IPS-20b (cell line): ENCODE measurements at regions not wholly inside any gene's neighbourhood (a gene's known extent, or its start where the extent isn't known, plus 50 kb on each side); places are given as distances from the start of the nearest gene placed in this dataset.

Experiments
- H3K27ac ChIP-seq: one replicate; pipeline ENCODE4 v1.5.1; 2013; ENCODE audit warnings: low read length
- H3K27me3 ChIP-seq: 2 replicates; pipeline ENCODE4 v1.6.1; 2013; ENCODE audit warnings: mild to moderate bottlenecking, low read length, inconsistent platforms; ENCODE audit not compliant: insufficient read depth
- H3K36me3 ChIP-seq: 2 replicates; pipeline ENCODE4 v1.6.1; 2013; ENCODE audit warnings: low read depth, mild to moderate bottlenecking, inconsistent platforms, low read length, moderate library complexity; ENCODE audit not compliant: insufficient read depth
- H3K4me1 ChIP-seq: 2 replicates; pipeline ENCODE4 v1.6.1; 2013; ENCODE audit warnings: mild to moderate bottlenecking, control low read depth, inconsistent platforms, low read length, moderate library complexity; ENCODE audit not compliant: insufficient read depth
- H3K4me3 ChIP-seq: 2 replicates; pipeline ENCODE4 v1.5.1; 2013; ENCODE audit warnings: mild to moderate bottlenecking, low read length, inconsistent platforms
- H3K9ac ChIP-seq: 2 replicates; pipeline ENCODE4 v1.6.1; 2013; ENCODE audit warnings: low read depth, mild to moderate bottlenecking, inconsistent platforms, low read length, moderate library complexity
- H3K9me3 ChIP-seq: 2 replicates; pipeline ENCODE4 v1.6.1; 2013; ENCODE audit warnings: mild to moderate bottlenecking, low read depth, low read length, inconsistent platforms; ENCODE audit not compliant: insufficient read depth

DNA sequence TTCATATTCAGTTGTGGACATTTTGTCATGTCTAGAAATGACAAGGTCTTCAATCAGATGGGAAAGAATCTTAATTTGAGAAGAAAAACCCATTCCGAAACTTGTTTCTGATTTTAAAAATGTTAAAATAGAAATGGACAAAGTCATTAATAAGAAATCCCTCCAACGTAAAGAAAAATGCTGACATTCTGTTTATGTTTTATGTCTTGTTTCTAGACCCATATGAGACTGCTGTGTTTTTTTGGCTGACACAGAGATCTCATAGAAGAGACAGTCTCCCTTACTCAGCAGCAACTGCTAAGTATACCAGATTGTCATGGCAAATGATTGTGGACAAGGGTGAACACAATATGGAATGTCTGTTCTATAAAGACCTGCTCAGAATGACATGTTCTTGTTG, 538.5 kb downstream of the ZEB2 start:
- Histone ChIP-seq H3K27ac (no peak overlapping the region), H3K4me3 (no peak overlapping the region)

DNA sequence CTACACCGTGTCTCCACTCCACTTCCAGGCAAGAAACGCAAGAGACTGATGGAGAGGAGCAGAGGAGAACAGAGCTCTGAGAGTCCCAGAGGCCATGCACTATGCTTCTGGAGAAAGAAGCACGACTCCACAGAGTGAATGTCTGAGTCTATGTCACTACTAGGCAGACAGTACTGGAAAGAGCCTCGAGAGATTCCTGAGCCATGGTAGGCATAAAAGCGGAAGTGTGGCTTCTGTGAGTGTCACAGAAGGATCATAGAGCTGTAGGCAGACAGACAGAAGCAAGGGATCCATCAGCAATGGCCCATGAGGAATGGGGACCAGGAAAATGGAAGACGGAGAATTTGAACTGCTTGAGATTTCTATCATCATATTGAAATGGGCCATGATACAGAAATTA, 542.6 kb downstream of the ZEB2 start:
- Histone ChIP-seq H3K9ac (no peak overlapping the region), H3K9me3 (no peaks in the 10 kb centered on the region), H3K4me1 (peaks cover 10% of the 10 kb centered on the region; the same call in 1 of the 2 replicates), H3K27ac (no peak overlapping the region), H3K4me3 (no peak overlapping the region), H3K27me3 (no peaks in the 10 kb centered on the region), H3K36me3 (no peaks in the 10 kb centered on the region)

More for the DNA sequence above, 538.5 kb downstream of the ZEB2 start:
- Histone ChIP-seq H3K9ac (no peak overlapping the region), H3K27me3 (no peaks in the 10 kb centered on the region), H3K9me3 (no peaks in the 10 kb centered on the region), H3K4me1 (peaks cover 6% of the 10 kb centered on the region; the same call in 1 of the 2 replicates), H3K36me3 (no peaks in the 10 kb centered on the region)

DNA sequence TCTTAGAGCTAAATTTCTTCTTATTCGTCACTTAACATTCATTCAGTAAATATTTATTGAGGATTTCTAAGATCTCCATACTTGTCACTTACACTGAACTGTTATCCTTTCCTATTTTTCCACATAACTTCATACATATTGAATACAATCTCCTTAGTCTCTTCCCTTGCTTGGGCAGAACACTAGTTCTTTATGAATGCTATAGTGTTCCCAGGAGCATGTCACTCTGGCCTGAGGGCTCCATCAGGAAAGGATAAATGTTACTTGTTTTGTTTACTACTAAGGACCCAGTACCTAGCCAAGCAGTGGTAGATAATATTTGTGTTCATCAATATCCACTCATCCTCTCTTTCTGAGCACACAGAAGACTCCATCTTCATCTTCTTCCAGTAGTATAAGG, 544.7 kb downstream of the ZEB2 start:
- H3K9me3 ChIP-seq = no peaks in the 10 kb centered on the region
- H3K4me3 ChIP-seq = no peak overlapping the region
- H3K27ac ChIP-seq = no peak overlapping the region
- H3K27me3 ChIP-seq = no peaks in the 10 kb centered on the region
- no peaks in the 10 kb centered on the region for H3K36me3 ChIP-seq
- H3K4me1 ChIP-seq = peaks cover 10% of the 10 kb centered on the region; the same call in 1 of the 2 replicates
- H3K9ac ChIP-seq = no peak overlapping the region

DNA sequence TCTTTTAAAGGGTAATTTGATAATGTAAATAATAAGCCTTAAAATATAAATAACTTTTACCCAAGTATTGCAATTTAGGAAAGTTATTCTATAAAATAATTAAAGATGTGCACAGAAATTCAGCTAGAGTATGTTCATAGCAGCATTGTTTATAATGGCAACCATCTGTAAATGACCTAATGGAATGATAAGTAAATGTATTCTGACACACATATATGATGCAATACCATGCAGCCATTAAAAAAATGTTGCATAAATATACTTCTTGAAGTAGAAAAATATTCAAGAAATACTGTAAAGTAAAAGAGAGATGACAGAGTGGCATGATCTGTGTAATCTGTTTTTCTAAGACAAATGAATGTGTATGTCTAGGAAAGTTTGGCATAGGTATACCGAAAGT, 545.7 kb downstream of the ZEB2 start:
- Histone ChIP-seq H3K36me3 (no peaks in the 10 kb centered on the region), H3K9me3 (no peaks in the 10 kb centered on the region), H3K4me3 (no peak overlapping the region), H3K27ac (no peak overlapping the region), H3K4me1 (peaks cover 4% of the 10 kb centered on the region; the same call in 1 of the 2 replicates), H3K27me3 (no peaks in the 10 kb centered on the region), H3K9ac (no peak overlapping the region)

DNA sequence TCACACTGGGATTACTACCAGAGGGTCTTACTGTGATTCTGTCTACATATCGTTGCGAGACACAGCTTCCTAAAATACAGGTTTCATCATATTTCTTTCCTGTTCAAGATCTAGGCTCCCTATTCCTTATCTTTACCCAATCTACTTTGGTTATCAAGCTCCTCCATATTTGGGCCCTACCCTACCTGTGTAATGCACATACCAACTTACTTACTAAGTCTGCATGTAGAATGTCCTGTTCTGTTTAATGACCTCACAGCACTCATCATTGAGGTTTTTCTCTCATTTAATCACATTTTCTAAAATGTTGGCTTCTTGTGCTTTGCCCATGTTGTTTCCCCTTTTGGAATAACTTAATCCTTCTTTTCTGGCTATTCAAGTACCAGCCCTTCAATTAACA, 551.1 kb downstream of the ZEB2 start:
- Histone ChIP-seq H3K27ac (no peak overlapping the region), H3K4me1 (peaks cover 4% of the 10 kb centered on the region; the same call in 1 of the 2 replicates), H3K4me3 (no peak overlapping the region), H3K9me3 (no peaks in the 10 kb centered on the region), H3K27me3 (no peaks in the 10 kb centered on the region), H3K36me3 (no peaks in the 10 kb centered on the region), H3K9ac (no peak overlapping the region)

DNA sequence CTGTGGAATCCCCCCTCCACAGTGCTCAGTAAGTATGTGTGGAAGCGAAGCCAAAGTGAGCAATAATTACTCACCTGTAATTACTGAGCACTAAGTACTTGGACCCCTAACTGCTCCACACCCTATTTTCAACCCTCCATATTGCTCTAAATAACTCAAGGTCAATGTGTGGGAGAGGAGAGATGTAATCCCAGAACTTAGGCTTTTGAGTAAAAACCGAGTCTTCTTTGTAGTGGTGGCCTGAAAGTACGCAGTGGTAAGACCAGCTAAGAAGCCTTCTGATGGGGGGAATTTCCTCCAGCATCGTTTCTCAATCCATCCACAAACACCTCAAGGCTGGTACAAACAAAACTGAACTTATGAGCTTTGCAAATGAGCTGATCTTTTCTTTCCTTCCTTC, 551.6 kb downstream of the ZEB2 start:
- Histone ChIP-seq H3K4me1 (peaks cover 4% of the 10 kb centered on the region; the same call in 1 of the 2 replicates), H3K27me3 (no peaks in the 10 kb centered on the region), H3K9ac (no peak overlapping the region), H3K36me3 (no peaks in the 10 kb centered on the region), H3K4me3 (no peak overlapping the region), H3K27ac (no peak overlapping the region), H3K9me3 (no peaks in the 10 kb centered on the region)

DNA sequence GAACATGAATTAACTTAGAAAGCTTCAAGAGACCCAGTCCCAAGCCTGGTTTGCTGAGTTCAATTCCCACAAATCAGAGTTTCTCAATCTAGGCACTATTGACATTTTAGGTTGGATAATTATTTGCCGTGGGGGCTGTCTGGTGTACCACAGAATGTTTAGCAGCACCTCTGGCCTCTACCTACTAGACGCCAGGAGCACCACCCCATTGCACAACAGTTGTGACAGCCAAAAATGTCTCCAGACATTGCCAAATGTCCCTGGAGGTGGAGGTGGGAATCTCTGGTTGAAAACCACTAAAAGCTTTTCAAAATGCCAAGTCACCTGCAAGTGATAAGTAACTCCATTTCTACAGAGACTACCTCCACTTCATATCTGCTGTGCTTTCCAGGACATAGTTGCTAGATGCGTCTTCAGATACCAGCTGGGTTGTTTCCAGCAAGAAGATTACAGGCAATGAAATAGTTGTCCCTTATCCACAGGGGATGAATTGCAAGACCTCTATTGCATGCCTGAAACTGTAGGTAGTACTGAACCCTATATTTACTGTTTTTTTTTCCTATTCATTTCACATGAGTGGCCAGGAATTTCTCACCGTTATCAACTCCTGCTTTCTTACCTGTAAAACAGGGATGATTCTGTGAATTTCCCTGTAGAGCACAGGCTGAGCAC, 554.3 kb downstream of the ZEB2 start:
- H3K27me3 ChIP-seq = no peaks in the 10 kb centered on the region
- H3K27ac ChIP-seq = no peak overlapping the region
- no peaks in the 10 kb centered on the region for H3K4me1 ChIP-seq
- H3K9ac ChIP-seq = no peak overlapping the region
- H3K36me3 ChIP-seq = no peaks in the 10 kb centered on the region
- H3K4me3 ChIP-seq = no peak overlapping the region
- no peaks in the 10 kb centered on the region for H3K9me3 ChIP-seq

DNA sequence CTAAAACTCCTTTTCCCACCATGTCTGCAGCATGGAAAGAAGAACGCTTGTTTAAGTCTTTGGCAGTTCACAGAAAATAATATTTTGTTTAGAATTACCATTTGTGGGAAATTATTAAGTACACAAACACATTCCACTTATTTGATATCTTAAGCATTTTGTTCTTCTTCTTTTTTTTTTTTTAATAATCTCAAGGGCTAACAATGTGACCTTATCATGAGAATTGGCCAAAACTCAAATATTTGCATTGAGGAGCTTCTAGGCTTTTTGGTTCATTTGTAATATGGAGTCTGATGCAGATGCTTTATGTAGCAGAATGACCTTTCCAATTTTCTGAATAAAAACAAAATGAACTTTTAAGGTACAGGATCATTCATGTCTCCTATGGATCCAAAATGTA, 555.0 kb downstream of the ZEB2 start:
- no peaks in the 10 kb centered on the region for H3K9me3 ChIP-seq
- H3K4me1 ChIP-seq = no peaks in the 10 kb centered on the region
- no peaks in the 10 kb centered on the region for H3K27me3 ChIP-seq
- H3K9ac ChIP-seq = no peak overlapping the region
- H3K36me3 ChIP-seq = no peaks in the 10 kb centered on the region
- H3K27ac ChIP-seq = no peak overlapping the region
- no peak overlapping the region for H3K4me3 ChIP-seq

DNA sequence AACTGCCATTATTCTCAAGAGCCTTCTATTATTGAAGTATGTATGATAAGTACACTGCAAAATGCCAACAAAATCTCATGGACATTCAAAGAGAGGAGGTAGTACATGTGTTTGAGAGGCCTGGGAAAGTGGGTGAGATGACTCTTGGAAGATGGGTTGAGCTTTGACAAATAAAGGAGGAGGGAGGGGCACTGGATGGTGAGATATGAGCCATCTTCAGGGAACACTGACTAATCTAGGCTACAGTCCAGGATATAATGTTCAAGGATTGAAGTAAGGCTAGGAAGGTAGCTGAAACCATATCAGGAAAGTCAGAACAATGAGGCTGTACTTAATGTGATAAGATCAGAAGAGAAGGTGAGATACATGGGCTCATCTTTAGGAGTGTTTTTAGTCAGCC, 559.7 kb downstream of the ZEB2 start:
- Histone ChIP-seq H3K4me1 (no peaks in the 10 kb centered on the region), H3K36me3 (no peaks in the 10 kb centered on the region), H3K27me3 (no peaks in the 10 kb centered on the region), H3K9me3 (no peaks in the 10 kb centered on the region), H3K27ac (no peak overlapping the region), H3K4me3 (no peak overlapping the region), H3K9ac (no peak overlapping the region)

DNA sequence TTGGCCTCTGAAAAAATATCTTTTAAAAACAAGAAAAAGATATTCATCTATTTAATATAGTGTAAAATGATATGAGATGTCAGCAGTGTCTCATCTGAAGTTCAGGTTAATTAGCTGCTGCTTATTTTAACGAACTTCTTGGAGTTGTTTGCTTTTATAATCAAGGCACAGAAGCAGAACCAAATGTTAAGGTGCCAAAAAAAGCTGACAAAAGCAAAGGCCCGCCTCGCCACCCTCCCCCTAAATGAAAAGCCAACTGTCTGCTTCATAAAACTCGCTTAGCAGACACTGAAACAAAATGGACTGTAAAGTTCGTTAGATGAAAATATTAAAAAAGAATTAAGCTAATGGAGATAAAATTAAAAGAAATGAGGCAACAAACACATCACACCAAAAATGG, 562.6 kb downstream of the ZEB2 start:
- no peak overlapping the region for H3K4me3 ChIP-seq
- H3K9me3 ChIP-seq = no peaks in the 10 kb centered on the region
- no peaks in the 10 kb centered on the region for H3K36me3 ChIP-seq
- peaks cover 12% of the 10 kb centered on the region; the same call in 1 of the 2 replicates for H3K4me1 ChIP-seq
- H3K9ac ChIP-seq = no peak overlapping the region
- H3K27ac ChIP-seq = no peak overlapping the region
- no peaks in the 10 kb centered on the region for H3K27me3 ChIP-seq

DNA sequence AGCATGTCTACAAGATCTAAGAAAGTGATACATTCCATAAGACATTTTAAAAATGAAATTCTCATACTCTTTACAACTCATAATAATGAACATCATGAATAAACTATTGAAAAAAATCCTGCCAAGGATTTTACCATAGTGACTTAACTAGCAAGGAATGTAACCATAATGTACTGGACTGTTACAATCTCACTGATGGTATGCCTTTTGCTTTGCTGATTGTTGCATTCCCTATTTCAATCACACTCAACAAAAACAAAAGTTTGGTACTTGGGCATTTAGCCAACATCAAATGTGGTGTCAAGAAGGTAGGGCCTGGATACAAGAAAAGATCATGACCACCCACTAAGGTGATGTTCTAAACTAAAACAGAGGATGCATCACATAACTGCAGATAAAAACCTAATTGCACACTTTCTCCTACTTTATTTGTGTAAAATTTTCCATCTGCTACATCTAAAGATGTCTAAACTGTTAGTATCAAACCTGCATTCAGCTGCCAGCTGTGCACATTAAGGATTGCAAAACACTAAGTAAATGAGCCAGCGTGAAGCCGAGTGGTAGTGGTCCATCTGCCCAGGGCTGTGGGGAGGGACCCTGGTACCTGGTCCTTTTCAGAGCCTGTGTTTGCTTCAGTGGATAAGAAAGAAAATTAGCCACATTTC, 564.4 kb downstream of the ZEB2 start:
- Histone ChIP-seq H3K9me3 (no peaks in the 10 kb centered on the region), H3K9ac (no peak overlapping the region), H3K4me3 (no peak overlapping the region), H3K36me3 (no peaks in the 10 kb centered on the region), H3K4me1 (peaks cover 12% of the 10 kb centered on the region; the same call in 1 of the 2 replicates), H3K27me3 (no peaks in the 10 kb centered on the region), H3K27ac (no peak overlapping the region)

DNA sequence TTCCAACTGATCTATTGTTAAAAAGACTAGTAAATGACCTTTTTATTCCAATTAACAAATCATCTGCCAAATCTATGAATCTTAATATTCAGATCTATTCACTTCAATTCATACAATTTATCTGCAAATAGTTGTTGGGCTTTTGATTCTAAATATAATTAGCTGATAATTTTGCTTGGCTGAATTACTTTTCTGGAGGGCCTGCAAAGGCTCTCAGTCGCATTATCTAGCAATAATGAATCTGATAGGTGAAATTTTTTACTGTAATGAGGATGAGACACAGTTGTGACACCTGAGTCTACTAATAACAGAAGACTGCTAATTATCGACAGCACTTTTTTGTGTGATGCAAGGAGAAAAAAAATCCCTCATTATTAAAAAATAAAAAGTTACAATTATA, 565.1 kb downstream of the ZEB2 start:
- no peak overlapping the region for H3K27ac ChIP-seq
- H3K4me3 ChIP-seq = no peak overlapping the region
- no peak overlapping the region for H3K9ac ChIP-seq
- H3K4me1 ChIP-seq = peaks cover 12% of the 10 kb centered on the region; the same call in 1 of the 2 replicates
- H3K9me3 ChIP-seq = no peaks in the 10 kb centered on the region
- no peaks in the 10 kb centered on the region for H3K27me3 ChIP-seq
- no peaks in the 10 kb centered on the region for H3K36me3 ChIP-seq
